NT2/D1 (cell line): ENCODE measurements at regions not wholly inside any gene's neighbourhood (a gene's known extent, or its start where the extent isn't known, plus 50 kb on each side); places are given as distances from the start of the nearest gene placed in this dataset.

Experiments used
- SUZ12 ChIP-seq: IDR thresholded peaks from 2 replicates; pipeline ENCODE4 v1.6.1; 2011; ENCODE audit not compliant: insufficient read length, insufficient read depth; ENCODE audit errors: extremely low read depth
- YY1 ChIP-seq: IDR thresholded peaks from 2 replicates; pipeline ENCODE4 v1.6.1; 2011; ENCODE audit not compliant: insufficient read length, insufficient read depth

DNA sequence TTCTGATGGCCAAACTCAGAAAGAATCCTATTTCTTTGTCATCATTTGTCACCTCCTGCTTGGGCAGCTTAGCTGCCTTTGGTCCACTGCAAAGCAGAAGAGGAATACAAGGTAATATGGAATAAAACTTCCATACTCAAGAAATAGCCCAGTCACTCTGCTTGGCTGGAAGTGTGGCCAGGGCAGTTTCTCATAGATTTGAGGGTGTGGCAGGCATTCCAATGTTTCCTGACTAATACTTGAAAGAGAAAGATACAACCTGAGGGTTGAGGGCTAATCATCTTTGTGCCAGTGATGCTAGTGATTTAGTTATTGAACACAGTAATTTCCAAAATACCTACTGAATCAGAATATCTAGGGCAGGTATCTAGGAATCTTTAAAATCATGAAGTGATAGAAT is 83.1 kb downstream of the FAM161A start:
- TF ChIP-seq YY1 (no peak), SUZ12 (no peak)
